OCI-LY3 (cell line): ENCODE measurements at regions not wholly inside any gene's neighbourhood (a gene's known extent, or its start where the extent isn't known, plus 50 kb on each side); places are given as distances from the start of the nearest gene placed in this dataset.

Experiments
- EZH2phosphoT487 ChIP-seq: fragments of 200-600 bp; shearing (Covaris generic); IDR thresholded peaks from 2 replicates; pipeline ENCODE4 v1.6.1; 2018; ENCODE audit warnings: antibody characterized with exemption, mixed run types, low read depth
- TF ChIP-seq, protein P1 (sequence below): fragments of 200-600, 300-600 bp; sonication (generic); IDR thresholded peaks from 2 replicates; pipeline ENCODE4 v1.5.1; 2014; ENCODE audit warnings: antibody characterized with exemption, low read length, low read depth

- TF ChIP-seq, protein P1, sequence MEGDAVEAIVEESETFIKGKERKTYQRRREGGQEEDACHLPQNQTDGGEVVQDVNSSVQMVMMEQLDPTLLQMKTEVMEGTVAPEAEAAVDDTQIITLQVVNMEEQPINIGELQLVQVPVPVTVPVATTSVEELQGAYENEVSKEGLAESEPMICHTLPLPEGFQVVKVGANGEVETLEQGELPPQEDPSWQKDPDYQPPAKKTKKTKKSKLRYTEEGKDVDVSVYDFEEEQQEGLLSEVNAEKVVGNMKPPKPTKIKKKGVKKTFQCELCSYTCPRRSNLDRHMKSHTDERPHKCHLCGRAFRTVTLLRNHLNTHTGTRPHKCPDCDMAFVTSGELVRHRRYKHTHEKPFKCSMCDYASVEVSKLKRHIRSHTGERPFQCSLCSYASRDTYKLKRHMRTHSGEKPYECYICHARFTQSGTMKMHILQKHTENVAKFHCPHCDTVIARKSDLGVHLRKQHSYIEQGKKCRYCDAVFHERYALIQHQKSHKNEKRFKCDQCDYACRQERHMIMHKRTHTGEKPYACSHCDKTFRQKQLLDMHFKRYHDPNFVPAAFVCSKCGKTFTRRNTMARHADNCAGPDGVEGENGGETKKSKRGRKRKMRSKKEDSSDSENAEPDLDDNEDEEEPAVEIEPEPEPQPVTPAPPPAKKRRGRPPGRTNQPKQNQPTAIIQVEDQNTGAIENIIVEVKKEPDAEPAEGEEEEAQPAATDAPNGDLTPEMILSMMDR = no peak
- no peak for TF ChIP-seq EZH2phosphoT487
These were observed 447.9 kb downstream of the DSEL start for GRCh38 chr18:67068608-67069007.
